ENCODE measurements at regions not wholly inside any gene's neighbourhood (a gene's known extent, or its start where the extent isn't known, plus 50 kb on each side); places are given as distances from the start of the nearest gene placed in this dataset.
"Not testable (repeated sequence)": the region's sequence is repeated elsewhere in the genome, so short reads cannot be mapped to it uniquely, and the experiment has no call there.

DNA sequence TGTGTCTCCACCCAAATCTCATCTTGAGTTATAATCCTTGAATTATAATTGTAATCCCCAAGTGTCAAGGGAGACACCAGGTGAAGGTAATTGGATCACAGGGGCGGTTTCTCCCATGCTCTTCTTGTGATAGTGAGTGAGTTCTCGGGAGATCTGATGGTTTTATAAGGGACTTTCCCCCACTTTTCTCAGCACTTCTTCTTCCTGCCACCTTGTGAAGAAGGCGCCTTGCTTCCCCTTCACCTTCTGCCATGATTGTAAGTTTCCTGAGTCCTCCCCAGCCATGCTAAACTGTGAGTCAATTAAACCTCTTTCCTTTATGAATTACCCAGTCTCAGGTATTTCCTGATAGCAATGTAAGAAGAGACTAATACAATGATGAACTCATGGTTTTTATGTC is 175.5 kb upstream of the SVIL start:
- TF ChIP-seq FOXP2 (optimal IDR thresholded peaks at IDR 0.05; ENCODE audit: control extremely low read depth, extremely low read length, insufficient read depth); POLR2AphosphoS5 (IDR thresholded peaks at IDR 0.05; ENCODE audit: borderline replicate concordance, low read depth, low read length): not testable (repeated sequence)

Data from SK-N-MC (cell line).